HG02973 (cell line): ENCODE measurements at regions not wholly inside any gene's neighbourhood (a gene's known extent, or its start where the extent isn't known, plus 50 kb on each side); places are given as distances from the start of the nearest gene placed in this dataset.
"Not testable (repeated sequence)": the region's sequence is repeated elsewhere in the genome, so short reads cannot be mapped to it uniquely, and the experiment has no call there.

Experiments
- ATAC-seq: cut with Tn5 transposase; IDR thresholded peaks from one replicate; pipeline ENCODE4 v1.9.1; 2021; ENCODE audit warnings: moderate library complexity; ENCODE audit not compliant: unreplicated experiment

DNA sequence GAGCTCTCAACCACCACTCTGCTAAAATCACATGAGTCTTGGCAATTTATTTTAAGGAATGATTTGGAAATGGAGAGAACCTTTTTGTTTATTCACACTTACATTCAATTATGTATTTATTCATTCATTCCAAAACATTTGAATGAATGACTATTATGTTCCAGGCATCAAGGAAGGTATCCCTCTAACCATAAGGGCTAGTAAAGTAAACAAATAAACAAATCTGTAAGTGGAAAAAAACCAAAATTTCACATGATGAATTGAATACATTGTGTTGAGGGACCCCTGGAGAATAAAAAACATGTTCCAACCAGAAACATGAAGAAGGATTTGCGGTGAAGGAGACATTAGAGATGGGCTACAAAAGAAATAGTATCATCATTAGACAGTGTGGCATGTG is 677.8 kb downstream of the TOX3 start:
- ATAC-seq: no peak

DNA sequence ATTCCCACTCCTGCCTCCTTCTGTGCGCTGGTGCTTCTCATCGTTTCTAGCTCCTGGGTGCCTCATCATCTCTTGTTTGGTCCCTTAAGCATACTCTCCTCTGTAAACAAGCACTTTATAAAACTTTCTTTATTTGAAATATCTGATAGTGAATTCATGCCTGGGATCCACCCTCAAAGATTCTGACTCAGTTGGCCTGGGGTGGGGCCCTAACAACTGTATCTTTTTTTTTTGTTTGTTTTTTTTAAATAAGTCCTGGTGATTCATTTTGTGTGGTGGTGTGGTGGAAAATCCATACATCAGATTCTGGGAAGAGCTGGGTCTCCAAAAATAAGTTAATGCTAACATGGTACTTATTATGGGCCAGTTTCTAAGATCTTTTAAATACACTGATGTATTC is 678.3 kb downstream of the TOX3 start:
- ATAC-seq: no peak

DNA sequence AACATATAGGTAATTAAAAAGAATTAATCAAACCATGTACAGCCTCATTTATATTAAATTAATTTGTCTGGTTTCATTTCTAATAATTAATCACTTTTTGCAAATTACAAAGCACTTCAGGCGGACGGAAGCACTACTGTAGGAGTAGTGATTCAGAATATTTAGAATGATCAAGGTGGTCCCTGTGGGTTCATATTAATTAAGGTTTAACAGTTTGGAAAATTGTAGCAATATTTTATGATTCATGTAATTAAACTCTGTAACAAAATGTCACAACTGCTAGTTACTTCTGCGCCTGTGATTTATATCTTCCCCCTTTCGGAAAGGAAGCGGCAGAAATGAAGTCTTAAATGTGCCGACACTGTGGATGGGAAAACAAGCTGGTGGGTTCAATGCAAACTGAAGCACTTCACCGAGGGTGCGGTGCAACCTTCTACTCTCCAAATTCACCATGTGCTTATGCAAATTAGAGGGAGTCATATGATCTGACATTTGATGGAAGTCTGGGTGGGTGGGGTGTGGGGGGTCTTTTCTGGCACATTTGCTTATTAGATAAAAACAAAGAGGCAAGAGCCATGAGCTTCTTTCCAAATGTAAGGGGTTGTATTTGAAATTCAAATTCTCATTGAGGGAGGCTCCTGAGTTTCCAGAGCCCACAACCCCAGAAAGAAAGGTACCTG is 679.4 kb downstream of the TOX3 start:
- no peak for ATAC-seq

DNA sequence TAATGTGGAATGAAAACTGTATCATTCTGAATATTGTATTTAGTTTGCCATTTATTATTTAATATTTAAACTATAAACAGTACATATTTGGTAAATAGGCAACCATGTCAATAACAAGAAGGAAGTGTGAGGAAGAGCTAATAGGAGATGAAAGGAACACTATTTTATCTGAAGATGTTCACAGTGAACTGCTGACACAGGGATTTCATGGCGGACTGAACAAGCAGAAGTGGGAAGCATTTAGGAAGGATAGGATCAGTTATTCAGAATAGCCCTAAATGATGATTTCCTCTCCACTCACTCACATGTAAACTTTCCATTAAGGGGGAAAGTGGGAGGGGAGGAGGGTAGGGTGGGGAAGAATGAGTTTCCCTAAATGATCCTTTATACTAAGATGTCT is 682.4 kb downstream of the TOX3 start:
- no peak for ATAC-seq

- ATAC-seq: no peak
Measured at GRCh38 chr16:51854401-51854951, 692.5 kb downstream of the TOX3 start.

- no peak for ATAC-seq
Measured at GRCh38 chr16:51853586-51853985, 693.4 kb downstream of the TOX3 start.

DNA sequence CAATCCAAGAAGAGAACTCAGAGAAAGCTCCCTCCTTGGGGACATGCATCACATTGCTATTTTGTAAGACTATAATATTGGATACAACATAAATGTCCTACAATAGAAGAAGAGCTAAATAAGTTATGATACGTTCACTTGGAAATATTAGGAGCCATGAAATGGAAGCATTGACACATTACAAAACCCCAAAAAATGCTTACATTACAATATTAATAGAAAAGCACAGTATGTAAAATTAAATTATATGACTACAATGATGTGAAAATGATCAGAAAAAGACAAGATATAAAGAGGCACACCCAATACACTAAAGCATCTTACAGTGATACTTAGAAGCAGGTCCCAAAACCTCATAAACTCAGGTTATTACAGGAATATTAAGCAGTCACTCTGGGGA is 694.1 kb downstream of the TOX3 start:
- no peak for ATAC-seq

GRCh38 chr16:51851111-51851510 is 695.8 kb downstream of the TOX3 start:
- no peak for ATAC-seq

GRCh38 chr16:51849715-51850114 is 697.2 kb downstream of the TOX3 start:
- no peak for ATAC-seq

DNA sequence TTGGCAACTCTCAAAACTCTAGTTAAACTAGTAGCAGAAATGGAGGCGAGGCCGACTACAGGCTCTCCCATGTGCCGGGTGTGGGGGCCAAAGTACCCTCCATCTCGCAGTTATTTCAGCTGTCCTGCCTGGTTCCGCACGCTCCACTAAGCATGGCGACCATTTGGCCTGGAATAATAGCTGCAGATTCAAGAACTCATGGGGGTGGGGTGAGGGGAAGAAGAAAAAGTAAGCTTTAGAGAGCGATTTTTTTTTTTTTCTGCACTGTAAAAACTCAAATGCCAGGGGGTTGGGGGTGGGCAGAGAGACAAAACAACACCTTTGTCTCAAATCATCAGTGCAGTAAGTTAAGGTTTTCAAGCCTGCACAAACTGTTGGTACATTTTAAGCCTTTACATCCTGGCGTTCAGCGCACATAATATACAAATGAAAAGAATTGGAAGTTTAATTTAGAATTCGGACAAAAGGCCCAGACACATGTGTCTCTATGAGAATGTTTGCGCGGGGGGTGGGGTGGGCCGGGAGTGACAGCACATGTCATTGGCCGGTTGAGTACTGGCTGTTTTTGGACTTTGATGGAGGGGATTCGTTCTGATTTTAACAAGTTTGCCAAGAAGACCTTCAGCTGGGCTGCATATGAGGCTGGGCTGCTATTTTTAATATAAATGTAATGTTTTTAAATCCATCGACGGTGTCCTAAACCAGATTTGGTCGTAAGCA is 694.7 kb upstream of the SALL1 start:
- no peak for ATAC-seq

DNA sequence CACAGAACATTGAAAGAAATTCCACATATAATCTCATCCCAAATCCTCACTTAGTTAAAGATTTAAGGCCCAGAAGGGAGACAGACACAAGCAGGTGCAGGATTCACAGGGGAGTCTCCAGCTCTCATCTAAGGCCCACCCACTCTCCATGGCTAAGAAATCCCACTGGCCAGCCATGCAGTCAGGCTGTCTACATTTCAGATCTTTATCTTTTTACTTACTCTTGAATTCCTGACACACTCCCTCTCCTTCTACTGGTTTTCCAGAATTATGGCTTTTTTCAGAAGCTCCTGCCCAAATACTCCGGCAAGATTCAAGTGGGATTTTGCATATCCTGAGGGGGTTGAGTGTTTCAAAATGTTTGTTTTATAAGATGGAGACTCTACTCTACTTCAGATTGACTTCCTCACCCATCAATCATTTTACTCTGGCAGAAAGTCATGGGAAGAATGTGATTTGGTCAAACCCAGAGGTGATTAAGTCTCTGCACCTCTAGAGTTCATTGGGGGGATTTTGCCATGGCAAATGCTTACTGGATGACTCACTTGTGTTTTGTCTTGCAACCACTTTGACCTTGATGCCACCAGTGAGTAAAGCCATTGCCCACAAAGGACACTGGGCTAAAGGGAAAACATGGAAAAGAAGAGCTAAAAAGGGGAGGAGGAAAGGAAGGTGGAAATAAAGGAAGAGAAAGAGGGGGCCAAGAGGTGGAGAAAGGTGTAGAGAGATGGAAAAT is 688.8 kb upstream of the SALL1 start:
- no peak for ATAC-seq

DNA sequence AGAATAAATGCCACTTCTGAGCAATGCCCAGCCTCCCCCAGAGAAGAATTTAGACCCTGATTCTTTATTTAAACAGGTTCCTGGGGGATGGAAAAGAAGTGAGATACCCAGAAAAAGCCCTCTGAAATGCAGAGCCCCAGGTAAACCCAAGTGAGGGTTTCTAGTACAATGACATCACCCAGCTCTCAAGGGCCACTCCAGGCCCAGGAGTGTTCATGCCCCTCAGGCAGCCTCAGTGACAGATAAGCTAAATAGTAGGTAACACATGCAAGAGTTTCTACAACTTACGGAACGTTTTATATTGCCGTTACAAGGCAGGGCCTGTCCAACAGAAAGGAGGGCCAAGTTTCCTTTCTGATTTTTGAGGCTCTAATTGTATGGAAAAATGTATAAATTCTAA is 683.7 kb upstream of the SALL1 start:
- ATAC-seq: no peak

GRCh38 chr16:51834133-51834532 is 683.1 kb upstream of the SALL1 start:
- ATAC-seq: no peak

GRCh38 chr16:51831595-51832367 is 680.7 kb upstream of the SALL1 start:
- no peak for ATAC-seq

DNA sequence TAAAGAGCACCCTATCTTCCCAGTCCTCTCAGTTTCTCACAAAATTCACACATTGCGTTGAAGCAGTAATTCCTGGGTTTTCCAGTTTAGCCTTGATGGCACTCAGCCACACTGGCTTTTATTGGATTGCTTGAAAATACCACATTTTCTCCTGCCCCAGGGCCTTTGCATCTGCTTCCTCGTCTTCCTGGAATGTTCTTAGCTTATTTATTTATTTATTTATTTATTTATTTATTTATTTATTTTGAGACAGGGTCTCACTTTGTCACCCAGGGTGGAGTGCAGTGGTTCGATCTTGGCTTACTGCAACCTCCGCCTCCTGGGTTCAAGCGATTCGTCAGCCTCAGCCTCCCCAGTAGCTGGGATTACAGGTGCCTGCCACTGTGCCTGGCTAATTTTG is 680.0 kb upstream of the SALL1 start:
- ATAC-seq: not testable (repeated sequence)

- no peak for ATAC-seq
Measured at GRCh38 chr16:51825779-51826178, 674.7 kb upstream of the SALL1 start.

- ATAC-seq: no peak
Measured at GRCh38 chr16:51822471-51822870, 671.4 kb upstream of the SALL1 start.

GRCh38 chr16:51821527-51821926 is 670.5 kb upstream of the SALL1 start:
- ATAC-seq: no peak

- no peak for ATAC-seq
Measured at GRCh38 chr16:51820176-51820575, 669.1 kb upstream of the SALL1 start.

DNA sequence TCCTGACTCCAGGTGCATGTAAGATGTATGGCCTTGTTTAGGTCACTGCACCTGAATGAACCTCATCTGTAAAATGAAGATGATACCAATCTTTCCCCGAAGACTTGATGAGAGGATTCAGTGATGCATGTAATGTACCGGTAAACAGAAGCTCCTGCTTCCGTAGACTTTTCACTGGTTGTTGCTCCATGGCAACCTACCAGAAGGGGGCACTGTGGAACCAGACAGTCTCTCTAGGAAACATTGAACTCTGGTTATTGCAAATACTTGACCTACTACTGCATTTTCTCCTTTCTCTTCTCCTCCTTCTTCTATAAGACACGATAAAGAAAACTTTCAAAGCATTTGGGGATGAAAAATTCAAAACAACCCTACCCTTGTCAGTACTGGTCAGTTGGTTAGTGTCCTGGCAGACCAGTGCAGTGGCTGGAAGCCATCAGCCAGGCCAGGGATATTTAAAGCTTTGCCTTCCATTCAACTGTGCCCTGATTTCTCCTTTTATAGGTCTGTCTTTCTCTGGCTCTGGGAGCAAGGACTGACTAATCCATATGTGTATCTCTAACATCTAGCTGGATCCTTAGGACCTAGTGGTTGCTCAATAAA is 667.4 kb upstream of the SALL1 start:
- ATAC-seq: no peak

DNA sequence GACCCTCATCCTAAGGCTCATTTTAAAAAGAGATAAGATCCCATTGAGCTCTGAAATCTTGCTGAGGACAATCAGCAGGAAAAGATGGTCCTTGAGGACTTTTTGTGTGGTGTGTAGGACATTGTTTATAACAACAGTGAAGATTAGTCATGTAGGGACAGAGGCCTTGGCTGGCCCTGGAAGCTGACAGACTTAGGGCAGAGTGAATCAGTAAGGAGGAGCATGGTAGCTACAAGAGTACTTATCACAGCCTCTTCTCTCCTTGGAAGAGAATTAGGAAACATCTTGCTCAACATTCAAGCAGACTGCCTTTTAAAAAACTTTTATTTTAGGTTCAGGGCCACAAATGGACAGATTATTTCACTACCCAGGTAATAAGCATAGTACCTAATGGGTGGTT is 665.9 kb upstream of the SALL1 start:
- no peak for ATAC-seq
